ENCODE measurements at regions not wholly inside any gene's neighbourhood (a gene's known extent, or its start where the extent isn't known, plus 50 kb on each side); places are given as distances from the start of the nearest gene placed in this dataset.

- 91% methylated on average over 2 of the region's 3 CpGs for WGBS
- no peak overlapping the region for H3K9ac ChIP-seq (ENCODE audit: low read length)
- no peaks in the 10 kb centered on the region for H3K4me1 ChIP-seq (ENCODE audit: control insufficient read depth, insufficient read depth, low read depth, low read length)
Observed at GRCh38 chr1:240693844-240694243, 81.9 kb upstream of the GREM2 start.

GRCh38 chr1:240693036-240693435 is 81.1 kb upstream of the GREM2 start:
- Histone ChIP-seq H3K18ac (ENCODE audit: low read depth in 1 of 2, low read length in 2 of 2) (no peak overlapping the region), H3K9ac (ENCODE audit: low read length) (no peak overlapping the region), H3K79me1 (replicated peaks; ENCODE audit: low read length, poor library complexity, severe bottlenecking) (no peaks in the 10 kb centered on the region), H3K9me3 (ENCODE audit: control insufficient read depth, low read length) (no peaks in the 10 kb centered on the region), H3K27ac (ENCODE audit: low read length, poor library complexity, severe bottlenecking) (no peak overlapping the region), H3K4me1 (ENCODE audit: control insufficient read depth, insufficient read depth, low read depth, low read length) (no peaks in the 10 kb centered on the region), H2AFZ (ENCODE audit: low read depth, low read length) (no peak overlapping the region), H3K4ac (ENCODE audit: low read depth in 1 of 2, low read length in 2 of 2) (no peak overlapping the region), H2BK120ac (ENCODE audit: low read depth, low read length) (no peak overlapping the region), H2BK5ac (ENCODE audit: low read depth, low read length, poor library complexity, severe bottlenecking) (no peak overlapping the region), H3K23ac (ENCODE audit: low read length in 2 of 2) (no peak overlapping the region), H3K4me2 (ENCODE audit: low read length, poor library complexity, severe bottlenecking) (no peak overlapping the region), H2BK15ac (ENCODE audit: low read depth, poor library complexity, severe bottlenecking) (no peak overlapping the region), H2AK5ac (ENCODE audit: low read length, severe bottlenecking) (no peak overlapping the region), H3K14ac (ENCODE audit: low read length in 2 of 2) (no peak overlapping the region), H3K27me3 (ENCODE audit: control insufficient read depth in 1 of 2, insufficient read depth in 1 of 2, low read length in 2 of 2) (no peaks in the 10 kb centered on the region), H4K91ac (ENCODE audit: low read length) (no peak overlapping the region), H2BK12ac (ENCODE audit: low read length in 2 of 2) (no peak overlapping the region), H3K4me3 (ENCODE audit: insufficient read depth in 1 of 2, low read depth in 1 of 2, low read length in 2 of 2) (no peak overlapping the region), H3K36me3 (ENCODE audit: control insufficient read depth in 1 of 2, insufficient read depth in 2 of 2, low read depth in 1 of 2, low read length in 2 of 2) (no peaks in the 10 kb centered on the region), H4K8ac (ENCODE audit: low read length) (no peak overlapping the region)
- no peak for DNase-seq

More at GRCh38 chr1:240693844-240694243, 81.9 kb upstream of the GREM2 start:
- H2BK12ac ChIP-seq (ENCODE audit: low read length in 2 of 2) = no peak overlapping the region
- no peak overlapping the region for H4K91ac ChIP-seq (ENCODE audit: low read length)
- no peak overlapping the region for H2AFZ ChIP-seq (ENCODE audit: low read depth, low read length)
- DNase-seq = no peak
- no peak overlapping the region for H2BK5ac ChIP-seq (ENCODE audit: low read depth, low read length, poor library complexity, severe bottlenecking)
- H2AK5ac ChIP-seq (ENCODE audit: low read length, severe bottlenecking) = no peak overlapping the region
- no peaks in the 10 kb centered on the region for H3K36me3 ChIP-seq (ENCODE audit: control insufficient read depth in 1 of 2, insufficient read depth in 2 of 2, low read depth in 1 of 2, low read length in 2 of 2)
- H3K14ac ChIP-seq (ENCODE audit: low read length in 2 of 2) = no peak overlapping the region
- no peak overlapping the region for H2BK120ac ChIP-seq (ENCODE audit: low read depth, low read length)
- no peak overlapping the region for H3K27ac ChIP-seq (ENCODE audit: low read length, poor library complexity, severe bottlenecking)
- no peak overlapping the region for H2BK15ac ChIP-seq (ENCODE audit: low read depth, poor library complexity, severe bottlenecking)
- H3K4me3 ChIP-seq (ENCODE audit: insufficient read depth in 1 of 2, low read depth in 1 of 2, low read length in 2 of 2) = no peak overlapping the region
- no peak overlapping the region for H3K4me2 ChIP-seq (ENCODE audit: low read length, poor library complexity, severe bottlenecking)
- no peaks in the 10 kb centered on the region for H3K27me3 ChIP-seq (ENCODE audit: control insufficient read depth in 1 of 2, insufficient read depth in 1 of 2, low read length in 2 of 2)
- no peaks in the 10 kb centered on the region for H3K79me1 ChIP-seq (replicated peaks; ENCODE audit: low read length, poor library complexity, severe bottlenecking)
- no peak overlapping the region for H3K23ac ChIP-seq (ENCODE audit: low read length in 2 of 2)
- no peak overlapping the region for H3K18ac ChIP-seq (ENCODE audit: low read depth in 1 of 2, low read length in 2 of 2)
- no peak overlapping the region for H4K8ac ChIP-seq (ENCODE audit: low read length)
- H3K9me3 ChIP-seq (ENCODE audit: control insufficient read depth, low read length) = no peaks in the 10 kb centered on the region
- no peak overlapping the region for H3K4ac ChIP-seq (ENCODE audit: low read depth in 1 of 2, low read length in 2 of 2)

- H3K4me3 ChIP-seq (ENCODE audit: insufficient read depth in 1 of 2, low read depth in 1 of 2, low read length in 2 of 2) = peak overlapping the region in 1 of 2 experiments; percentile 52
- no peak overlapping the region for H2AFZ ChIP-seq (ENCODE audit: low read depth, low read length)
- H3K18ac ChIP-seq (ENCODE audit: low read depth in 1 of 2, low read length in 2 of 2) = no peak overlapping the region
- no peaks in the 10 kb centered on the region for H3K4me1 ChIP-seq (ENCODE audit: control insufficient read depth, insufficient read depth, low read depth, low read length)
- H4K91ac ChIP-seq (ENCODE audit: low read length) = no peak overlapping the region
- H2BK12ac ChIP-seq (ENCODE audit: low read length in 2 of 2) = no peak overlapping the region
- no peak overlapping the region for H4K8ac ChIP-seq (ENCODE audit: low read length)
- H3K14ac ChIP-seq (ENCODE audit: low read length in 2 of 2) = no peak overlapping the region
- H3K27ac ChIP-seq (ENCODE audit: low read length, poor library complexity, severe bottlenecking) = no peak overlapping the region
- WGBS = 79% methylated on average over 11 of the region's 12 CpGs
- no peak overlapping the region for H3K4ac ChIP-seq (ENCODE audit: low read depth in 1 of 2, low read length in 2 of 2)
- H3K9me3 ChIP-seq (ENCODE audit: control insufficient read depth, low read length) = no peaks in the 10 kb centered on the region
- no peak overlapping the region for H2BK5ac ChIP-seq (ENCODE audit: low read depth, low read length, poor library complexity, severe bottlenecking)
- no peak overlapping the region for H3K4me2 ChIP-seq (ENCODE audit: low read length, poor library complexity, severe bottlenecking)
- H3K9ac ChIP-seq (ENCODE audit: low read length) = peak overlapping the region; percentile 65
- no peaks in the 10 kb centered on the region for H3K27me3 ChIP-seq (ENCODE audit: control insufficient read depth in 1 of 2, insufficient read depth in 1 of 2, low read length in 2 of 2)
- peak; percentile 63 for DNase-seq
- H2BK120ac ChIP-seq (ENCODE audit: low read depth, low read length) = no peak overlapping the region
- H3K79me1 ChIP-seq (replicated peaks; ENCODE audit: low read length, poor library complexity, severe bottlenecking) = no peaks in the 10 kb centered on the region
- H2AK5ac ChIP-seq (ENCODE audit: low read length, severe bottlenecking) = no peak overlapping the region
- H3K36me3 ChIP-seq (ENCODE audit: control insufficient read depth in 1 of 2, insufficient read depth in 2 of 2, low read depth in 1 of 2, low read length in 2 of 2) = no peaks in the 10 kb centered on the region
- no peak overlapping the region for H3K23ac ChIP-seq (ENCODE audit: low read length in 2 of 2)
- no peak overlapping the region for H2BK15ac ChIP-seq (ENCODE audit: low read depth, poor library complexity, severe bottlenecking)
Observed at GRCh38 chr1:240691909-240692705, 80.2 kb upstream of the GREM2 start.

- H4K8ac ChIP-seq (ENCODE audit: low read length) = no peak overlapping the region
- no peak overlapping the region for H3K14ac ChIP-seq (ENCODE audit: low read length in 2 of 2)
- no peak overlapping the region for H2BK120ac ChIP-seq (ENCODE audit: low read depth, low read length)
- peak; percentile 7 for DNase-seq
- H2BK5ac ChIP-seq (ENCODE audit: low read depth, low read length, poor library complexity, severe bottlenecking) = no peak overlapping the region
- no peak overlapping the region for H3K4me2 ChIP-seq (ENCODE audit: low read length, poor library complexity, severe bottlenecking)
- no peak overlapping the region for H2AK5ac ChIP-seq (ENCODE audit: low read length, severe bottlenecking)
- H3K79me1 ChIP-seq (replicated peaks; ENCODE audit: low read length, poor library complexity, severe bottlenecking) = no peaks in the 10 kb centered on the region
- no peak overlapping the region for H3K4ac ChIP-seq (ENCODE audit: low read depth in 1 of 2, low read length in 2 of 2)
- H3K9ac ChIP-seq (ENCODE audit: low read length) = peak overlapping the region; percentile 65
- no peak overlapping the region for H3K18ac ChIP-seq (ENCODE audit: low read depth in 1 of 2, low read length in 2 of 2)
- no peak overlapping the region for H2BK15ac ChIP-seq (ENCODE audit: low read depth, poor library complexity, severe bottlenecking)
- no peak overlapping the region for H2BK12ac ChIP-seq (ENCODE audit: low read length in 2 of 2)
- no peaks in the 10 kb centered on the region for H3K4me1 ChIP-seq (ENCODE audit: control insufficient read depth, insufficient read depth, low read depth, low read length)
- H3K9me3 ChIP-seq (ENCODE audit: control insufficient read depth, low read length) = no peaks in the 10 kb centered on the region
- H4K91ac ChIP-seq (ENCODE audit: low read length) = no peak overlapping the region
- H2AFZ ChIP-seq (ENCODE audit: low read depth, low read length) = no peak overlapping the region
- no peaks in the 10 kb centered on the region for H3K27me3 ChIP-seq (ENCODE audit: control insufficient read depth in 1 of 2, insufficient read depth in 1 of 2, low read length in 2 of 2)
- peak overlapping the region in 1 of 2 experiments; percentile 52 for H3K4me3 ChIP-seq (ENCODE audit: insufficient read depth in 1 of 2, low read depth in 1 of 2, low read length in 2 of 2)
- H3K23ac ChIP-seq (ENCODE audit: low read length in 2 of 2) = no peak overlapping the region
- no peak overlapping the region for H3K27ac ChIP-seq (ENCODE audit: low read length, poor library complexity, severe bottlenecking)
- H3K36me3 ChIP-seq (ENCODE audit: control insufficient read depth in 1 of 2, insufficient read depth in 2 of 2, low read depth in 1 of 2, low read length in 2 of 2) = no peaks in the 10 kb centered on the region
- WGBS = 85% methylated on average over 2 of the region's 5 CpGs
Observed at GRCh38 chr1:240691501-240691900, 79.5 kb upstream of the GREM2 start.
